ENCODE measurements at regions not wholly inside any gene's neighbourhood (a gene's known extent, or its start where the extent isn't known, plus 50 kb on each side); places are given as distances from the start of the nearest gene placed in this dataset.

- intact Hi-C loops (cut with micrococcal nuclease), result no loop called here
These were observed 838.5 kb downstream of the TUSC7 start for GRCh38 chr3:117547956-117548550.

GRCh38 chr3:117548600-117548999 lies 839.0 kb downstream of the TUSC7 start:
- intact Hi-C loops (cut with micrococcal nuclease), result no loop called here

- intact Hi-C loops (cut with micrococcal nuclease), result no loop called here
These were observed 840.1 kb downstream of the TUSC7 start for GRCh38 chr3:117549716-117550115.

GRCh38 chr3:117550766-117551165 lies 841.2 kb downstream of the TUSC7 start:
- intact Hi-C loops (cut with micrococcal nuclease), result no loop called here

- intact Hi-C loops (cut with micrococcal nuclease), result no loop called here
These were observed 843.9 kb downstream of the TUSC7 start for GRCh38 chr3:117553461-117553860.

- intact Hi-C loops (cut with micrococcal nuclease), result no loop called here
These were observed 847.2 kb downstream of the TUSC7 start for GRCh38 chr3:117556646-117557407.

GRCh38 chr3:117557464-117558090 lies 848.0 kb downstream of the TUSC7 start:
- intact Hi-C loops (cut with micrococcal nuclease), result no loop called here

GRCh38 chr3:117558681-117559080 lies 849.1 kb downstream of the TUSC7 start:
- intact Hi-C loops (cut with micrococcal nuclease), result no loop called here

- intact Hi-C loops (cut with micrococcal nuclease), result no loop called here
These were observed 852.4 kb downstream of the TUSC7 start for GRCh38 chr3:117562000-117562399.

GRCh38 chr3:117563063-117563462 lies 853.5 kb downstream of the TUSC7 start:
- intact Hi-C loops (cut with micrococcal nuclease), result no loop called here

- intact Hi-C loops (cut with micrococcal nuclease), result no loop called here
These were observed 856.2 kb downstream of the TUSC7 start for GRCh38 chr3:117565777-117566176.

GRCh38 chr3:117566926-117567325 lies 857.3 kb downstream of the TUSC7 start:
- intact Hi-C loops (cut with micrococcal nuclease), result no loop called here

GRCh38 chr3:117567382-117567781 lies 857.8 kb downstream of the TUSC7 start:
- intact Hi-C loops (cut with micrococcal nuclease), result no loop called here

GRCh38 chr3:117567906-117568305 lies 858.3 kb downstream of the TUSC7 start:
- intact Hi-C loops (cut with micrococcal nuclease), result no loop called here

GRCh38 chr3:117572786-117573185 lies 863.2 kb downstream of the TUSC7 start:
- intact Hi-C loops (cut with micrococcal nuclease), result no loop called here

GRCh38 chr3:117580806-117581205 lies 871.2 kb downstream of the TUSC7 start:
- intact Hi-C loops (cut with micrococcal nuclease), result no loop called here

GRCh38 chr3:117586161-117586560 lies 876.6 kb downstream of the TUSC7 start:
- intact Hi-C loops (cut with micrococcal nuclease), result no loop called here

GRCh38 chr3:117587416-117587815 lies 877.8 kb downstream of the TUSC7 start:
- intact Hi-C loops (cut with micrococcal nuclease), result no loop called here

GRCh38 chr3:117589454-117589853 lies 879.9 kb downstream of the TUSC7 start:
- intact Hi-C loops (cut with micrococcal nuclease), result no loop called here

- intact Hi-C loops (cut with micrococcal nuclease), result no loop called here
These were observed 886.0 kb downstream of the TUSC7 start for GRCh38 chr3:117595615-117596014.

- intact Hi-C loops (cut with micrococcal nuclease), result no loop called here
These were observed 886.9 kb downstream of the TUSC7 start for GRCh38 chr3:117596503-117596902.

GRCh38 chr3:117597865-117598264 lies 888.3 kb downstream of the TUSC7 start:
- intact Hi-C loops (cut with micrococcal nuclease), result no loop called here

- intact Hi-C loops (cut with micrococcal nuclease), result no loop called here
These were observed 890.5 kb downstream of the TUSC7 start for GRCh38 chr3:117600112-117600511.

Measured in T-helper 1 cell treated with Interleukin-12 subunit alpha and Interleukin-12 subunit beta and Interleukin-4 antibody, amounts not matched to agents 30 ng/mL and 1 ng/mL, for 36 hours (primary cell).